ENCODE measurements at regions not wholly inside any gene's neighbourhood (a gene's known extent, or its start where the extent isn't known, plus 50 kb on each side); places are given as distances from the start of the nearest gene placed in this dataset.

- no peak overlapping the region for H3K4me3 ChIP-seq (ENCODE audit: low read length)
- no peak for DNase-seq (ENCODE audit: low read depth)
- TF ChIP-seq, protein P1, sequence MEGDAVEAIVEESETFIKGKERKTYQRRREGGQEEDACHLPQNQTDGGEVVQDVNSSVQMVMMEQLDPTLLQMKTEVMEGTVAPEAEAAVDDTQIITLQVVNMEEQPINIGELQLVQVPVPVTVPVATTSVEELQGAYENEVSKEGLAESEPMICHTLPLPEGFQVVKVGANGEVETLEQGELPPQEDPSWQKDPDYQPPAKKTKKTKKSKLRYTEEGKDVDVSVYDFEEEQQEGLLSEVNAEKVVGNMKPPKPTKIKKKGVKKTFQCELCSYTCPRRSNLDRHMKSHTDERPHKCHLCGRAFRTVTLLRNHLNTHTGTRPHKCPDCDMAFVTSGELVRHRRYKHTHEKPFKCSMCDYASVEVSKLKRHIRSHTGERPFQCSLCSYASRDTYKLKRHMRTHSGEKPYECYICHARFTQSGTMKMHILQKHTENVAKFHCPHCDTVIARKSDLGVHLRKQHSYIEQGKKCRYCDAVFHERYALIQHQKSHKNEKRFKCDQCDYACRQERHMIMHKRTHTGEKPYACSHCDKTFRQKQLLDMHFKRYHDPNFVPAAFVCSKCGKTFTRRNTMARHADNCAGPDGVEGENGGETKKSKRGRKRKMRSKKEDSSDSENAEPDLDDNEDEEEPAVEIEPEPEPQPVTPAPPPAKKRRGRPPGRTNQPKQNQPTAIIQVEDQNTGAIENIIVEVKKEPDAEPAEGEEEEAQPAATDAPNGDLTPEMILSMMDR (conservative IDR thresholded peaks at IDR 0.05; ENCODE audit: low read length) = no peak
Measured at GRCh38 chr12:105554856-105555255, 224.4 kb downstream of the C12orf75 start.

DNA sequence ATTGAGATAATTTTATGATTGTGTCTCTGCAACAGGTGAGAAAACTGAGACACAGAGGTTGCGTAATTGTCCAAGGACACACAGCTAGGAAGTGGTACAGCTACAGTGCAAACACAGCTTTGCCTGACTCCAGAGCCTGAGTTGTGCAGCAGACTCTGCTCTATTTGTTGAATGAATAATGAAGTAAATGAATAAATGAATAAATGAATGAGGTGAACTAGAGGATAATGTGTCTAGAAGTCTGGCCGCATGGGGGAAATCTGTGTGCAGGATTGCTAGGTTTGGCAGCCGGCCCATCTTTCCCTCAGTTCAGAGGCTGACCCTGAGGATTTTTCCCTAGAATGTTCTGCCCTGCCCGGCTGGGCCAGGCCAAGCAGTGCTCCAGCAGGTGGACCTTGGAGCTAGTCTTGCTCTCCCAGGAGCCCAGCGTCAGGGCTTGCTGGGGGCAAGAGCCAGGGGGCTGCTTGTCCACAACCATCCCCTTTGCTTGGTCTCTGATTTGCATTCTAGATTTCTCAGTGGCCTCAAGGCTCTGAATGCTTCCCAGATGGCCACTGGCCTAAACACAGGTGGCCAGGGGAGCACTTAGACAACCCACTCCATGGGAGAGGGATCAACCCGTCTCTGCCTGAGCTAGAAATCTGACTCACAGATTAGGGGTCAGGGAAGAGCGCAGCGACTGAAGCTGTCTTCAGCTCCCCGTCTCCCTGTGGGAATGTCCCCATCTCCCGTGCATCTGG lies 225.2 kb downstream of the C12orf75 start:
- DNase-seq (ENCODE audit: low read depth) = peak; percentile 18

GRCh38 chr12:105559310-105559709 lies 228.8 kb downstream of the C12orf75 start:
- no peak for DNase-seq (ENCODE audit: low read depth)
- TF ChIP-seq, protein P1 (conservative IDR thresholded peaks at IDR 0.05; ENCODE audit: low read length) = no peak
- H3K4me3 ChIP-seq (ENCODE audit: low read length) = no peak overlapping the region

More for the DNA sequence above, 225.2 kb downstream of the C12orf75 start:
- TF ChIP-seq, protein P1 (conservative IDR thresholded peaks at IDR 0.05; ENCODE audit: low read length) = no peak
- no peak overlapping the region for H3K4me3 ChIP-seq (ENCODE audit: low read length)

DNA sequence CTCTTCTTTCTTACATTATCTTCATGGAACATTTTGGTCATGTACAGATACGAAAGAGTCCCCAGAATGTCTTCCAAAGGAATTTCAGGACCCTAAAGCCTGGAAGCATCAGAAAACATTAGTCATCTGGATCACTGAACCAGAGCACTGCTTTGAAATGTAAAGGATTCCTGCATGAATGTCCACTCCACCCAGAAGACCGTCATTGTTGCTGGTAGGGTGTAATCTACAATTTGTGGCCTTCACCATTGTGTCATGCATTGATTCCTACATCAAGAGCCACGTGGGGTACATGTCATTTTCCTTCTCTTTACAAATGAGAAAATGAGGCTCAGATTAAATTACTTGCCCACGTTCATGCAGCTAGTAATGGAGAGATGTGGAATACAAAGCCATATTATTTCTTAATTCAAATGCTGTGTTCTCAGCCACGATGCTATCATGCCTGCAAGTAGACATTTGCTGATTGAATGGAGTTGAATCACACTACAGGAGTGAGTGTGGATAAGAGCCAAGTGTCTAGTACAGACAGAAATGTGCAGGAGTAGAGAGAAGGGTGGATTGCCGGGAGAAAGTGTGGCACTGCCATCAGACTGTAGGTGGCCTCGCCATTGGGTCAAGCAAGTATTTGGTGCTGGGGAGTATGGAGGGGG lies 231.2 kb downstream of the C12orf75 start:
- peak; percentile 81 for DNase-seq (ENCODE audit: low read depth)
- peak overlapping the region; percentile 8; the same call in 1 of the 2 replicates for H3K4me3 ChIP-seq (ENCODE audit: low read length)
- TF ChIP-seq, protein P1 (conservative IDR thresholded peaks at IDR 0.05; ENCODE audit: low read length) = no peak

- H3K4me3 ChIP-seq (ENCODE audit: low read length) = peak overlapping the region; percentile 8; the same call in 1 of the 2 replicates
- DNase-seq (ENCODE audit: low read depth) = peak; percentile 91
Measured at GRCh38 chr12:105562199-105562971, 231.9 kb downstream of the C12orf75 start.

GRCh38 chr12:105567061-105567460 lies 236.6 kb downstream of the C12orf75 start:
- no peak overlapping the region for H3K4me3 ChIP-seq (ENCODE audit: low read length)
- TF ChIP-seq, protein P1 (conservative IDR thresholded peaks at IDR 0.05; ENCODE audit: low read length) = no peak
- no peak for DNase-seq (ENCODE audit: low read depth)

More at GRCh38 chr12:105562199-105562971, 231.9 kb downstream of the C12orf75 start:
- TF ChIP-seq, protein P1 (conservative IDR thresholded peaks at IDR 0.05; ENCODE audit: low read length) = no peak

Data from AG10803 (cell line).